ENCODE measurements at regions not wholly inside any gene's neighbourhood (a gene's known extent, or its start where the extent isn't known, plus 50 kb on each side); places are given as distances from the start of the nearest gene placed in this dataset.
"Not testable (repeated sequence)": the region's sequence is repeated elsewhere in the genome, so short reads cannot be mapped to it uniquely, and the experiment has no call there.

DNA sequence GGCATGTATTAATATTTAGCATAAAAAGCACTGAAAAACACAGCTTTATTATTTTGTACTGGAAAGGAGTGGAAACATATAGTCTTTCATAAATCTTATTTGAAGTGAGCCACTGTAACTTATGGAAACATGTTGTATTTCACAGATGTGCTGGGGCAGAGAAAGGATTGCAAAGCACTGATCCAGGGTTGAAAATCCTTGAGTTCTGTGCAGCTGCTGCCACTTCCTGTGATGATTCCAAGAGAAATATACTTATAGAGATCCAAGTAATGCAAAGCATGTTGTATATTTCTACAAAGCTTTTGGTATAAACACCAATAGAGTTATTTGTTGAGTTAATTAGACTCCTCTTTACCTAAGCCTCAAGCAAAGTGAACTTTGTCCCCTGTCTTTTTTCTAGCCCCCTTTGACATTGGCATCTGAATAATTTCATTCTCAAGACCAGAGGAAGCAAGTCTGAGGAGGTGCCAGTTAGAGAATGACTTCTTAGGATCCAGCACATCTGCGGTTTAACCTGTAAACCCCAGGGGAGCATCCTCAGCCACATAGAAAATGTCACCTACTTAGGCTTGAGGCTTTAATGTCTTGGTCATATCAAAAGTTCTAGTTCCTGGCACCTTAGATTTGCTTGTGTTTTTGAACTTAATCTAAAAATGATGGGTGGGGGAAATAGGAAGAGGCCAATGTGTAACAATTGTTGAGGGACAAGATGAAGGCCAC, 173.3 kb downstream of the FASLG start:
- DNase-seq (ENCODE audit: low read depth) = no peak
- TF ChIP-seq, protein P1, sequence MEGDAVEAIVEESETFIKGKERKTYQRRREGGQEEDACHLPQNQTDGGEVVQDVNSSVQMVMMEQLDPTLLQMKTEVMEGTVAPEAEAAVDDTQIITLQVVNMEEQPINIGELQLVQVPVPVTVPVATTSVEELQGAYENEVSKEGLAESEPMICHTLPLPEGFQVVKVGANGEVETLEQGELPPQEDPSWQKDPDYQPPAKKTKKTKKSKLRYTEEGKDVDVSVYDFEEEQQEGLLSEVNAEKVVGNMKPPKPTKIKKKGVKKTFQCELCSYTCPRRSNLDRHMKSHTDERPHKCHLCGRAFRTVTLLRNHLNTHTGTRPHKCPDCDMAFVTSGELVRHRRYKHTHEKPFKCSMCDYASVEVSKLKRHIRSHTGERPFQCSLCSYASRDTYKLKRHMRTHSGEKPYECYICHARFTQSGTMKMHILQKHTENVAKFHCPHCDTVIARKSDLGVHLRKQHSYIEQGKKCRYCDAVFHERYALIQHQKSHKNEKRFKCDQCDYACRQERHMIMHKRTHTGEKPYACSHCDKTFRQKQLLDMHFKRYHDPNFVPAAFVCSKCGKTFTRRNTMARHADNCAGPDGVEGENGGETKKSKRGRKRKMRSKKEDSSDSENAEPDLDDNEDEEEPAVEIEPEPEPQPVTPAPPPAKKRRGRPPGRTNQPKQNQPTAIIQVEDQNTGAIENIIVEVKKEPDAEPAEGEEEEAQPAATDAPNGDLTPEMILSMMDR (IDR thresholded peaks at IDR 0.05; ENCODE audit: low read length, missing control alignments) = no peak
- H3K4me3 ChIP-seq (replicated peaks; ENCODE audit: low read depth, low read length) = no peak overlapping the region

DNA sequence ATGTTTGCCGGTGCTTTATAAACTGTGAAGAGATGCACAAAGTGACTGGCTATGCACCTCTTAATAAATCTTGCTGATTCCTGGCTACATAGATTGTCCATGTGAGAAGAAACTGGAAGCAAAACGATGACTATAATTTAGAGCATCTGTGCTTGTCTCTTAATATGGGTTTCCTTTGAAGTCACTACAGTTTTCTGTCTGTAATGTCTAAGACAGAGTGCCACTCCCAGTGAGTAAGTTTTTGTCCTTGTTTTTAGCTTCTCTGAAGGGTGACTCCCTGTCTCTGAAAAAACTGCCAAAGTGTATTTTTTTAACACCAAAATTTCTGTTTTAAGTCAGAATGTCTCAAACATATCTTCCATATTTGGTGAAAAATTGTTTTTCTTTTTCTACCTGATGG, 175.1 kb downstream of the FASLG start:
- no peak overlapping the region for H3K4me3 ChIP-seq (replicated peaks; ENCODE audit: low read depth, low read length)
- TF ChIP-seq, protein P1 (IDR thresholded peaks at IDR 0.05; ENCODE audit: low read length, missing control alignments) = no peak
- no peak for DNase-seq (ENCODE audit: low read depth)

DNA sequence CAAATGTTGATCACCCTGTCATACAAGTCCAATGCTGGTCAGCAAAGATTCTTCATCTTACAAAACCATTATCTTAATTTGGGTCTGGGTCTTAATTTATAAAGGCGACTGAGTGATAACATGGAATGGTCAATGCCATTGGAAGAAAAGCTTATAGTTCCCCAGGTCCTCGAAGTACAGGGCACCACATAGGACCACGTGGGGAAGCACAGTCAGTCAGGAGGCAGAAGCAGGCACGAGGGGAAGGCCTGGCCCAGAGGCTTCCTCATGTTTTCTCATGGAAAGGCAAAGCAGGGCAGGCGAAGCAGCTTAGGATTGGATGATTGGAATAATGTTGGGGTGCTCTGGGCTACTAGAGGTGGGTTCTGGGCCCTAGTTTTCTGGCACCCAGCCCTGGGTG, 175.7 kb downstream of the FASLG start:
- no peak overlapping the region for H3K4me3 ChIP-seq (replicated peaks; ENCODE audit: low read depth, low read length)
- TF ChIP-seq, protein P1 (IDR thresholded peaks at IDR 0.05; ENCODE audit: low read length, missing control alignments) = no peak
- no peak for DNase-seq (ENCODE audit: low read depth)

DNA sequence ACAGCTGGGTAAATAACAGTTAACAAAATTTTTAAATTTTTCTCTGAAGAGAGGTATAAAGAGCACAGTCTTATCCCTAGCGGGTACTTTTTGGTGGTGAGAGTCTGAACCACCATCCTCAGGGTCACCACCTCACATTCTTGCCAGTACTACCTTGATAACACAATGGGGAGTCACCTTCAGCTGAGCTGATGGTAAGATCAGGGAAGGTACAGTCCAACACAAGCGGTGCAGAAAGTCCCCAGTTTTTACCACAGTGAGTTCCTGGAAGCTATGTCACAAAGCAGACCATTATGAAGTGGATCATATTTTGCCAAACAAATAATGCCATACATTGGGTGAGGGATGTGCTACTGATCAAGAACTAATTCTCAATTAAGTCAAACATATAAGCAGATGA, 176.9 kb downstream of the FASLG start:
- H3K4me3 ChIP-seq (replicated peaks; ENCODE audit: low read depth, low read length) = no peak overlapping the region
- no peak for DNase-seq (ENCODE audit: low read depth)
- TF ChIP-seq, protein P1 (IDR thresholded peaks at IDR 0.05; ENCODE audit: low read length, missing control alignments) = no peak

DNA sequence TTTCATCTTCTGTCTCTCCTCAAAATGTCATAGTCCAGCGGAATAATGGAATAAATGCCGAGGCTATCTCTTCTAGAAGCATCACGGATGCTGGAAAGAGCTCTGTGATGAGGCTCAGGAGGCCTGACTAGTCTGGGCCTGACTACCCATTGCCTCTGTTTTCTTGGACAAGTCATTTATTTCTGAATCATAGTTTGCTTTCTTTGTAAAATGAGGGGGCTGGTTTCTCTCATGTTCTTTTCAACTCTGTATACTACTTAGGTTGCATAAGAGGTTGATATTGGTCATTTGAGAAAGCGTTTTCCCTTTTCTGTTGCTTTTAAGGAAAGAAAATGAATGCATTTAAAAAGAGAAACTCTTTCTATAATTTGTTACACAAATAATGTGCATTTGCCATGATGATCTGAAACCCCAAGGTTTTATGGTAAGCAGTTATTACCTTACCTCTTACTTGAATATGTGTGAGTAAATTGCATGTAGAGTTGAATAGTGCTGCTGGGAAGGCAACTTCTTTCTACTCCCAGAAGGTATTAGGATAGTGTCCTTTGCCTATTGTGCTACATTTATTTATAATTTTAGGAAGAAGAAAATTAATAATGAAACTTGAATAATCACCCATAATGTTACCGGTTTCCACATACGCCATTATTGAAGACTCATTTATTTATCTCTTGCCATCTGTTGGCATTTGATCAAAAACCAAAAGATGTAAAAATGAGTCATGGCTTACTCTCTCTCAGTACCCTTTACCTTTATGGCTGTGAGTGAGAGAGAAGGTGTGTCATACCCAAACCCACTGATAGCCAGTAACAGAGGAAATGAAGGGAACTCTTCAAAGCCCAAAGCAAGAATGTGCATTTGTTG, 179.1 kb downstream of the FASLG start:
- no peak overlapping the region for H3K4me3 ChIP-seq (replicated peaks; ENCODE audit: low read depth, low read length)
- TF ChIP-seq, protein P1 (IDR thresholded peaks at IDR 0.05; ENCODE audit: low read length, missing control alignments) = no peak
- DNase-seq (ENCODE audit: low read depth) = peak; percentile 41

DNA sequence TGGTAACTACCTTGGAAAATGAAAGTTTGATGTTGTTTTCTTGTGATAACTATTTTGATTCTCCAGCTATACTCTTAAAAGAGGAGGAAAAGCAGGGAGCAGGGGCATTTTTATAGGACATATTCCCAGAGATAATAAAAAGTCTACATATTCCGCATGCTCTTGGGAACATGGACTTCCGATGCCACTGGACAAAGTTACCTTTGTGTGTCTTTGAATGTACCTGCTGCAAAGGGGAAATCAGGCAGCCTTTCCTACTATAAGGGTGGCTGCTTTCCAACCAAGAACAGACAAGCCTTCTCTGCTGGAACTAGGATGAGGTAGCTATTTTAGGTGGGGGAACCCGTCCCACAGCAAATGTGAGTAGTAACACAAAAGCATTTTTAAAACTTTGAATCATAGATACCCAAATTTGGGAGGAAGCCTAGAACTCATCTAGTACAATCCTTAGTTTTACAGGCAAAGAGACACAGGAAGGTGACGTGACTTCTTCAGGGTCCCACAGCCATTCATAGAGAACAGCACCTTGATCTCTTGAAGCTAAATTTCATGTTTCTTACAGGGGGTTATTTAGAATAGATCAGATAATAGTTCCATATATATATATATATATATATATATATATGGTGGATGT, 179.9 kb downstream of the FASLG start:
- TF ChIP-seq, protein P1 (IDR thresholded peaks at IDR 0.05; ENCODE audit: low read length, missing control alignments) = no peak
- no peak for DNase-seq (ENCODE audit: low read depth)

DNA sequence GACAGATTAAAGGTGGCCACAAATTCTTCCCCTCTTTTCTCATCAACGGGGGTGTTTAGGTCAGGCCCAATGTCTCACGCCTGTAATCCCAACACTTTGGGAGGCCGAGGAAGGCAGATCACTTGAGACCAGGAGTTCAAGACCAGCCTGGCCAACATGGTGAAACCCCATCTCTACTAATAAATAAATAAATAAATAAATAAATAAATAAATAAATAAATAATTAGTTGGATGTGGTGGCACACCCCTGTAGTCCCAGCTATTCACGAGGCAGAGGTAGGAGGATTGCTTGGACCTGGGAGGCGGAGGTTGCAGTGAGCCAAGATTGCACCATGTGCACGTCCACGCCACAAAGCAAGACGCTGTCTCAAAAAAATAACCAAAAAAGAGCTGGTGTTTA, 180.7 kb downstream of the FASLG start:
- H3K4me3 ChIP-seq (replicated peaks; ENCODE audit: low read depth, low read length); DNase-seq (ENCODE audit: low read depth): not testable (repeated sequence)

More for the DNA sequence above, 179.9 kb downstream of the FASLG start:
- no peak overlapping the region for H3K4me3 ChIP-seq (replicated peaks; ENCODE audit: low read depth, low read length)
